ENCODE measurements at regions not wholly inside any gene's neighbourhood (a gene's known extent, or its start where the extent isn't known, plus 50 kb on each side); places are given as distances from the start of the nearest gene placed in this dataset.
"Not testable (repeated sequence)": the region's sequence is repeated elsewhere in the genome, so short reads cannot be mapped to it uniquely, and the experiment has no call there.

DNA sequence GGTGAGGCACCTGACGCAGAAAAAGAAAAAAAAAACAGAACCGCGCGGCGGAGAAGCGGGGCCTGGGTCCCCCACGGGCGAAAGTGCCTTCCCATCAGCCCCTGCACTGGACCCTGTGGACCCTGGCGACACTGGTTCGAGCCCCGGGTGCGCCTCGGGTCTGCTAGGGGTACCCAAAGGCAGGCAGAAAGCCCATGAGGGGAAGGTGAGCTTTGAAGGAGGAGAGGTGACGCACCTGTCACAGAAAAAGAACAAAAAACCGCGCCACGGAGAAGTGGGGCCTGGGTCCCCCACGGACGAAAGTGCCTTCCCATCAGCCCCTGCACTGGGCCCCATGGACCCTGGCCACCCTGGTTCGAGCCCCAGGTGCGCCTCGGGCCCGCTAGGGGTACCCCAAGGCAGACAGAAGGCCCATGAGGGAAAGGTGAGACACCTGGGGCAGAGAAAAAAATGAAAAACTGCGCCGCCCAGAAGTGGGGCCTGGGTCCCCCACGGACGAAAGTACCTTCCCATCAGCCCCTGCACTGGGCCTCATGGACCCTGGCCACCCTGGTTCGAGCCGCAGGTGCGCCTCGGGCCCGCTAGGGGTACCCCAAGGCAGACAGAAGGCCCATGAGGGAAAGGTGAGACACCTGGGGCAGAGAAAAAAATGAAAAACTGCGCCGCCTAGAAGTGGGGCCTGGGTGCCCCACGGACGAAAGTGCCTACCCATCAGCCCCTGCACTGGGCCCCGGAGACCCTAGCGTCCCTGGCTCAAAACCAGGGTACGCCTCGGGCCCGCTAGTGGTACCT is 227.4 kb downstream of the CCDC74A start:
- DNase-seq, result no peak

DNA sequence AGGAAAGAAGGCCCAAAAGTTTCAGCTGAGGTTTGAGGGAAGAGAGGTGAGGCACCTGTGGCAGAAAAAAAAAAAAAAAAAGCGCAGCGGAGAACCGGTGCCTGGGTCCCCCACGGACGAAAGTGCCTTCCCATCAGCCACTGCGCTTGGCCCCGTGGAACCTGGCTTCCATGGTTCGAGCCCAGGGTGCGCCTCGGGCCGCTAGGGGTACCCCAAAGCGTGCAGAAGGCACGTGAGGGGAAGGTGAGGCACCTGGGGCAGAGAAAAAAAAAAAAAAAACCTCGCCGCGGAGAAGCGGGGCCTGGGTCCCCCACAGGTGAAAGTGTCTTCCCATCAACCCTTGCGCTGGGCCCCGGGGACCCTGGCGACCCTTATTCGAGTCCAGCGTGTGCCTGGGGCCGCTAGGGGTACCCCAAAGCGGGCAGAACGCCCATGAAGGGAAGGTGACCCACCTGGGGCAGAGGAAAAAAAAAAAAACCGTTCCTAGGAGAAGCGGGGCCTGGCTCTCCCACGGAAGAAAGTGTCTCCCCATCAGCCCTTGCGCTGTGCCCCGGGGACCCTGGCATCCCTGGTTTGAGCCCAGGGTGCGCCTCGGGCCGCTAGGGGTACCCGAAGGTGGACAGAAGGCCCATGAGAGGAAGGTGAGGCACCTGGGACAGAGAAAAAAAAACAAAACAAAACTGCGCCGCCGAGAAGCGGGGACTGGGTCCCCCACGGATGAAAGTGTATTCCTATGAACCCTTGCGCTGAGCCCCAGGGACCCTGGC is 228.6 kb downstream of the CCDC74A start:
- no peak for DNase-seq

DNA sequence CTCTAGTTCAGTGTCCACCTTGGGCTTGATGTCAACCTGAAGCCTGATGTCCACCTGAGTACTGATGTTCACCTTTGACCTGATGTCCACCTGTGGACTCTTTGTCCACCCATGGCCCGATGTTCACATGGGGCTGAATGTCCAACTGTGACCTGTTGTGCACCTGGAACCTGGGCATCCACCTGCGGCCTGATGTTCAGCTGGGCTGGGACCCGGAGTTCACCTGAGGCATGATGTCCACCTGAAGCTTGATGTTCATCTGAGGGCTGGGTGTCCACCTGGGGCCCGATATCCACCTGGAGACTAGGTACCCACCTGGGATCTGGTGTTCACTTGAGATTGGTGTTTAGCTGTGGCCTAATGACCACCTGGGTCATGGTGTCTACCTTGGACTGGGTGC is 231.3 kb downstream of the CCDC74A start:
- not testable (repeated sequence) for DNase-seq

- not testable (repeated sequence) for DNase-seq
Observed at GRCh38 chr2:131774955-131775555, 247.4 kb downstream of the CCDC74A start.

- DNase-seq, result not testable (repeated sequence)
Observed at GRCh38 chr2:131775903-131776506, 248.3 kb downstream of the CCDC74A start.

DNA sequence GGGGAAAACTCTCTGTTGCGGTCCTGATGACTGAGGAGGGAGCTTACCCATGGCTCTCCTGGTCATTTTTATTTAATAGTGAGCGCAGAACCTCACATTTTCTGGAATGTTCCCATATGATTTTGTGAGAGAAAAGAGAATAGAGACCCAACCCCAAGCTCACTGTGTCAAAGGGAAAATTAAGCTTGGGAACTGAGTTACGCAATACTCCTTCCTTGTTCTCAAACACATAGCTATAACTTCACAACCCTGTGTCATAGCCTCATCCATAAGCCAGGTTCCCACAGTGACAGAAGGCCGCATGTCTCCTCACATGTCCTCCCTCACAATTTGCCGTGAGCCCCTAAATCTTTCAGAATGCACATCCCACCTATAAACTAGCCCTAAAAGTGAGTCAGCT is 252.8 kb downstream of the CCDC74A start:
- DNase-seq, result not testable (repeated sequence)

GRCh38 chr2:131801210-131801744 is 273.6 kb downstream of the CCDC74A start:
- no peak for DNase-seq

DNA sequence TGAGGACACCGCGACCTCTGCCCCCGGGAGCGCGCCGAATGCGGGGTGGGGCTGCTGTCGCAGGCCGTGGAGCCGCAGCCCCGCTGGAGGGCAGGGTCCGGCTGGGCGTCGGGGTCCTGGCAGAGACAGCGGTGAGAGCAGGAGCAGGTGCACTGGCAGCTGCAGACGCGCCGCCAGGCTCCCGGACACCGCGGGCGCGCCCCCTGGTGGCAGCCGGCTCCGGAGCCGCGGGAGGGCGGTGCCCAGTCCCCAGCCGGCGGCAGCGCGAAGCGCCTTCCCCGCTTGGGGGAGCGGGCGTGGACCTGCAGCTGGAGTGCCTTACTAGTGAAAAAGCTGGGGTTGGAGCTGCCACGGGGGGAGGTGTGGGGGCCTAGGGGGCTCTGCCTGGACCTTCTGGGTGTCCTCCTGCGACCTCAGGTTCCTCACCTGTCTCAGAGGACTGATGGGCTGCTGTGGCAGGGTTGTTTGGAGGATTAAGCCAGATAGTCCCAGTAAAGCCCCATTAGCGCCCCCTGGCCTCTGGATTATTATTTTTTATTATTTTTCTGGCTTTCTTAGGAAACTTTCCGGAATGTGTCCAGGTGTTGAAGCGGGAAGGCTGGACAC is 274.2 kb downstream of the CCDC74A start:
- not testable (repeated sequence) for DNase-seq

GRCh38 chr2:131802351-131802836 is 274.7 kb downstream of the CCDC74A start:
- DNase-seq, result not testable (repeated sequence)

GRCh38 chr2:131803237-131803636 is 275.5 kb downstream of the CCDC74A start:
- not testable (repeated sequence) for DNase-seq

GRCh38 chr2:131812605-131813004 is 284.9 kb downstream of the CCDC74A start:
- DNase-seq, result not testable (repeated sequence)

GRCh38 chr2:131813378-131813777 is 285.7 kb downstream of the CCDC74A start:
- DNase-seq, result not testable (repeated sequence)

- not testable (repeated sequence) for DNase-seq
Observed at GRCh38 chr2:131818267-131818973, 290.7 kb downstream of the CCDC74A start.

DNA sequence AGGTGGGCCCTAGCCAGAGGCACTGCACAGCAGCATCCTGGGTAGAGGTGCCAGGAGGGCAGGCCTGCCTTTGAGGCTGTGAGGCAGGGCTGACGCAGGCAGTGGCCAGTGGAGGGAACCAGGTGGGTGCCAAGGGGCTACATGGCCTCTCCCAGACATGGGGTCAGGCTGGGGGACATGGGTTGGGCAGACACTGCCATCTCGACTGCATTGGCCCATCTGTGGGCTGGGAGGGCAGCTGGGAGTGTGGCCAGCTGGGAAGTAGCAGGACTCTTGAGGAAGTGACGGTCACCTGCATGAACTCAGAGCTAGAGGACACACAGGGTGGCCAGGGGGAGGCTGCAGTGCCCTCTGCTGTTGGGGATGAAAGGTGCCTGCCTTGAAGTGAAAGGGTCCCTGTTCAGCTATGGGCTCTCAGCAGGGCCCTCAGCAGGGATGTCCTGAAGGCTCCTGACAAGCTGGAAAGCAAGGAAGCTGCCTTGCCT is 294.6 kb downstream of the CCDC74A start:
- DNase-seq, result not testable (repeated sequence)

GRCh38 chr2:131823058-131823457 is 295.4 kb downstream of the CCDC74A start:
- DNase-seq, result not testable (repeated sequence)

- not testable (repeated sequence) for DNase-seq
Observed at GRCh38 chr2:131824986-131825385, 297.3 kb downstream of the CCDC74A start.

DNA sequence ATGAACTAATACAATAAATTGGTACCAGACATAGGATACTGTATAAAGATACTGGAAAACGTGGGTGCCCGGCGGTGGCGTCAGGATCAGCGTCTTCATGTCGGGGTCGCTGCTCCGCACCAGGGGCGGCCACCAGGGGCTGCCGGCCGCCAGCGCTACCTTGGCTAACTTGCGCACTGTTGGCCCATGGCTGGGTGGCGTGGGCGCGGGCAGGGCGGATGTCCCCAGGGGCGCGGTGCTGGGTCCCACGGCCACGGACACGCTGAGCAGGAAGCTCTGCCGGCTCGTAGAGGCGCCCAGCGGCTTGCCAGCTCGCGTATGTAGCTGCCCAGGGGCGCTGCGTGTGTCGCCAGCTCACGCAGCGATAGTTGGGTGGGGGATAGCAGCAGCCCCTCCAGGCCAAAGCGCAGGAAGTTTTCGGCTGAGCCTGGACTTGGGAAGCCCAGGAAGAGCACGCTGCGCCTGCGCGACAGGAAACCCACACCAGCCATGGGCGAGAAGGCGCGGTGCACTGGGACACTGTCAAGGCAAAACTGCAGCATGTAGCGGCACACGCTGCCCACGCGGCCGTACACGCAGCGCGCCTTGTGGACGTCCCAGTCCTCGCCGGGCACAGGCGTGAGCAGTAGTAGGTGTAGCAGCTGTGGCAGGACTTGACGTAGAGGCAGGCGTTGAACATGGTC is 299.9 kb downstream of the CCDC74A start:
- no peak for DNase-seq

- no peak for DNase-seq
Observed at GRCh38 chr2:131828164-131828561, 300.5 kb downstream of the CCDC74A start.

- DNase-seq, result not testable (repeated sequence)
Observed at GRCh38 chr2:131828633-131829455, 301.2 kb downstream of the CCDC74A start.

Measured in SIG-M5 (cell line).